Neural progenitor cell (in vitro differentiated cells): ENCODE measurements at regions not wholly inside any gene's neighbourhood (a gene's known extent, or its start where the extent isn't known, plus 50 kb on each side); places are given as distances from the start of the nearest gene placed in this dataset.
A peak's percentile ranks its signal among the peaks of the same experiment; 100 is the strongest.

Experiments
- DNase-seq: peaks from one replicate; pipeline ENCODE4 v3.0.0-alpha.2; 2016; ENCODE audit warnings: low spot score
- H2AFZ ChIP-seq: fragments of 200-600 bp; sonication (generic); replicated peaks from 2 replicates; pipeline ENCODE4 v1.6.1; 2016; ENCODE audit warnings: antibody characterized with exemption
- H3F3A ChIP-seq: fragments of 200-600 bp; sonication (generic); 2 replicates; pipeline ENCODE4 v1.6.1; 2016; ENCODE audit warnings: antibody characterized with exemption, low read depth
- H3K27ac ChIP-seq: fragments of 200-600 bp; sonication (generic); 2 replicates; pipeline ENCODE4 v1.5.1; 2016; ENCODE audit warnings: mild to moderate bottlenecking
- H3K27me3 ChIP-seq: fragments of 200-600 bp; sonication (generic); 2 replicates; pipeline ENCODE4 v1.6.1; 2016; ENCODE audit warnings: mild to moderate bottlenecking, moderate library complexity
- H3K36me3 ChIP-seq: fragments of 200-600 bp; sonication (generic); 2 replicates; pipeline ENCODE4 v1.5.1; 2016
- H3K4me1 ChIP-seq: fragments of 200-600 bp; sonication (generic); 2 replicates; pipeline ENCODE4 v1.6.1; 2016; ENCODE audit warnings: mixed run types
- H3K4me2 ChIP-seq: fragments of 200-600 bp; sonication (generic); 2 replicates; pipeline ENCODE4 v1.6.1; 2016
- H3K4me3 ChIP-seq: fragments of 200-600 bp; sonication (generic); 2 replicates; pipeline ENCODE4 v1.5.1; 2016
- H3K79me2 ChIP-seq: fragments of 200-600 bp; sonication (generic); 2 replicates; pipeline ENCODE4 v1.6.1; 2016; ENCODE audit warnings: low read depth
- H3K9ac ChIP-seq: fragments of 200-600 bp; sonication (generic); 2 replicates; pipeline ENCODE4 v1.6.1; 2016
- H3K9me3 ChIP-seq: fragments of 200-600 bp; sonication (generic); 2 replicates; pipeline ENCODE4 v1.5.1; 2016; ENCODE audit warnings: low read depth
- H4K20me1 ChIP-seq: fragments of 200-600 bp; sonication (generic); 2 replicates; pipeline ENCODE4 v1.6.1; 2016; ENCODE audit warnings: low read depth
- H3K27ac Mint-ChIP-seq: 3 replicates; pipeline ENCODE4 v1.8.0; 2021; ENCODE audit warnings: mixed read lengths
- H3K27me3 Mint-ChIP-seq: 2 replicates; pipeline ENCODE4 v1.8.0; 2022; ENCODE audit warnings: low read depth, mild to moderate bottlenecking, inconsistent platforms, moderate library complexity, mixed read lengths; ENCODE audit not compliant: insufficient read depth
- H3K36me3 Mint-ChIP-seq: 3 replicates; pipeline ENCODE4 v1.8.0; 2021; ENCODE audit warnings: mixed read lengths
- H3K4me1 Mint-ChIP-seq: 3 replicates; pipeline ENCODE4 v1.8.0; 2021; ENCODE audit warnings: mixed read lengths
- H3K4me3 Mint-ChIP-seq: 3 replicates; pipeline ENCODE4 v1.8.0; 2021; ENCODE audit warnings: mild to moderate bottlenecking, moderate library complexity, mixed read lengths
- H3K9me3 Mint-ChIP-seq: 3 replicates; pipeline ENCODE4 v1.8.0; 2020; ENCODE audit warnings: mixed read lengths
- CTCF ChIP-seq: fragments of 200-600 bp; sonication (generic); IDR thresholded peaks from 2 replicates; pipeline ENCODE4 v1.5.1; 2017; ENCODE audit warnings: antibody characterized with exemption, mild to moderate bottlenecking
- EZH2 ChIP-seq: fragments of 200-600 bp; sonication (generic); IDR thresholded peaks from 2 replicates; pipeline ENCODE4 v1.6.1; 2017; ENCODE audit warnings: antibody characterized with exemption, mild to moderate bottlenecking, moderate library complexity
- EZH2phosphoT487 ChIP-seq: fragments of 200-600 bp; sonication (generic); IDR thresholded peaks from 2 replicates; pipeline ENCODE4 v1.6.1; 2017; ENCODE audit warnings: antibody characterized with exemption

- DNase-seq = no peak
- Histone ChIP-seq H3K9me3 (no peaks in the 10 kb centered on the region), H3K4me1 (peaks cover 7% of the 10 kb centered on the region), H2AFZ (no peak overlapping the region), H3K4me3 (no peak overlapping the region), H4K20me1 (no peaks in the 10 kb centered on the region), H3K9ac (no peak overlapping the region), H3K36me3 (no peaks in the 10 kb centered on the region), H3K27me3 (no peaks in the 10 kb centered on the region), H3K27ac (no peak overlapping the region), H3F3A (no peaks in the 10 kb centered on the region), H3K4me2 (no peak overlapping the region), H3K79me2 (no peaks in the 10 kb centered on the region)
- TF ChIP-seq EZH2 = no peak
- TF ChIP-seq CTCF = no peak
- no peak for TF ChIP-seq EZH2phosphoT487
- Mint-ChIP-seq H3K27me3 (peaks cover 4% of the 10 kb centered on the region), H3K4me1 (peaks cover 13% of the 10 kb centered on the region), H3K9me3 (no peaks in the 10 kb centered on the region), H3K27ac (no peak overlapping the region), H3K4me3 (no peak overlapping the region), H3K36me3 (no peaks in the 10 kb centered on the region)
These were observed 527.0 kb upstream of the CLINT1 start for GRCh38 chr5:158385982-158386381.

GRCh38 chr5:158384535-158385481 is 525.9 kb upstream of the CLINT1 start:
- no peaks in the 10 kb centered on the region for H3F3A ChIP-seq
- H3K27me3 ChIP-seq = no peaks in the 10 kb centered on the region
- H3K4me1 ChIP-seq = peaks cover 10% of the 10 kb centered on the region
- H3K4me1 Mint-ChIP-seq = peaks cover 23% of the 10 kb centered on the region
- no peak for TF ChIP-seq EZH2phosphoT487
- no peak overlapping the region for H3K4me2 ChIP-seq
- H3K27ac Mint-ChIP-seq = no peak overlapping the region
- no peaks in the 10 kb centered on the region for H3K9me3 ChIP-seq
- no peaks in the 10 kb centered on the region for H4K20me1 ChIP-seq
- H3K27ac ChIP-seq = no peak overlapping the region
- H3K9me3 Mint-ChIP-seq = no peaks in the 10 kb centered on the region
- no peak overlapping the region for H3K9ac ChIP-seq
- H3K27me3 Mint-ChIP-seq = peaks cover 2% of the 10 kb centered on the region
- no peaks in the 10 kb centered on the region for H3K79me2 ChIP-seq
- no peak overlapping the region for H3K4me3 ChIP-seq
- H2AFZ ChIP-seq = no peak overlapping the region
- H3K36me3 ChIP-seq = no peaks in the 10 kb centered on the region
- H3K36me3 Mint-ChIP-seq = no peaks in the 10 kb centered on the region
- DNase-seq = no peak
- H3K4me3 Mint-ChIP-seq = no peak overlapping the region

GRCh38 chr5:158383486-158383885 is 524.5 kb upstream of the CLINT1 start:
- H3K27me3 Mint-ChIP-seq = peaks cover 4% of the 10 kb centered on the region
- Histone ChIP-seq H3K36me3 (no peaks in the 10 kb centered on the region), H2AFZ (no peak overlapping the region), H4K20me1 (no peaks in the 10 kb centered on the region), H3K27me3 (no peaks in the 10 kb centered on the region), H3K9me3 (no peaks in the 10 kb centered on the region), H3K27ac (no peak overlapping the region), H3K4me2 (no peak overlapping the region), H3K79me2 (no peaks in the 10 kb centered on the region), H3K4me3 (no peak overlapping the region), H3K9ac (no peak overlapping the region), H3K4me1 (peaks cover 20% of the 10 kb centered on the region), H3F3A (peaks cover 9% of the 10 kb centered on the region)
- TF ChIP-seq EZH2 (no peak), EZH2phosphoT487 (no peak), CTCF (no peak)
- H3K9me3 Mint-ChIP-seq = no peaks in the 10 kb centered on the region
- no peak for DNase-seq
- peaks cover 26% of the 10 kb centered on the region for H3K4me1 Mint-ChIP-seq
- no peak overlapping the region for H3K4me3 Mint-ChIP-seq
- H3K36me3 Mint-ChIP-seq = no peaks in the 10 kb centered on the region
- no peak overlapping the region for H3K27ac Mint-ChIP-seq

GRCh38 chr5:158382473-158382872 is 523.5 kb upstream of the CLINT1 start:
- H3K4me2 ChIP-seq = no peak overlapping the region
- Mint-ChIP-seq H3K36me3 (no peaks in the 10 kb centered on the region), H3K4me3 (no peak overlapping the region), H3K9me3 (peaks cover 2% of the 10 kb centered on the region), H3K27me3 (peaks cover 4% of the 10 kb centered on the region), H3K27ac (peak overlapping the region; percentile 15), H3K4me1 (peaks cover 24% of the 10 kb centered on the region)
- H2AFZ ChIP-seq = peak overlapping the region; percentile 3
- DNase-seq = no peak
- H4K20me1 ChIP-seq = no peaks in the 10 kb centered on the region
- H3K27ac ChIP-seq = no peak overlapping the region
- no peaks in the 10 kb centered on the region for H3K36me3 ChIP-seq
- H3K4me3 ChIP-seq = no peak overlapping the region
- no peaks in the 10 kb centered on the region for H3K79me2 ChIP-seq
- H3K27me3 ChIP-seq = no peaks in the 10 kb centered on the region
- TF ChIP-seq EZH2 = no peak
- TF ChIP-seq EZH2phosphoT487 = no peak
- TF ChIP-seq CTCF = no peak
- H3K9me3 ChIP-seq = no peaks in the 10 kb centered on the region
- H3K4me1 ChIP-seq = peaks cover 20% of the 10 kb centered on the region
- H3K9ac ChIP-seq = no peak overlapping the region
- H3F3A ChIP-seq = peaks cover 11% of the 10 kb centered on the region
